Left cardiac atrium (tissue), 4 donors: ENCODE measurements at regions not wholly inside any gene's neighbourhood (a gene's known extent, or its start where the extent isn't known, plus 50 kb on each side); places are given as distances from the start of the nearest gene placed in this dataset.
"Not testable (repeated sequence)": the region's sequence is repeated elsewhere in the genome, so short reads cannot be mapped to it uniquely, and the experiment has no call there.

Experiments
- ATAC-seq, 2 donors: fragments of 200-7000 bp; cut with Tn5 transposase; one replicate each; pipeline ENCODE4 v1.9.1; 2020; ENCODE audit warnings: mild to moderate bottlenecking in 2 of 2, moderate library complexity in 2 of 2
- DNase-seq: peaks from one replicate; pipeline ENCODE4 v3.0.0-alpha.2; 2020
- intact Hi-C, 2 donors: fragments of 100-400 bp; cut with DNase I; formaldehyde crosslinking; loops; one replicate each; pipeline versions ENCODE4 v1.14.1 to v1.15.1; 2022 to 2023
- donor health status: DM: no; HTN: yes; CAD: no.
- donor health status: DM: no; HTN: yes; CAD: no; lungs with severe emphysema.
- donor health status: DM: yes; HTN: yes; CAD: no.
- donor health status: Dilated cardiomyopathy.

- no peak for ATAC-seq
- intact Hi-C loops: no loop called here
- DNase-seq: no peak
Observed at GRCh38 chr1:163561580-163562295, 240.0 kb downstream of the NUF2 start.

- intact Hi-C loops: no loop called here
- DNase-seq: no peak
- ATAC-seq: no peak
Observed at GRCh38 chr1:163562355-163562754, 240.6 kb downstream of the NUF2 start.

GRCh38 chr1:163565166-163565565 lies 243.4 kb downstream of the NUF2 start:
- intact Hi-C loops: no loop called here

GRCh38 chr1:163570071-163570470 lies 248.3 kb downstream of the NUF2 start:
- DNase-seq (no peak), ATAC-seq (no peak)
- intact Hi-C loops: no loop called here

More at GRCh38 chr1:163565166-163565565, 243.4 kb downstream of the NUF2 start:
- DNase-seq: no peak
- ATAC-seq: no peak

GRCh38 chr1:163571950-163572349 lies 250.2 kb downstream of the NUF2 start:
- DNase-seq (no peak), ATAC-seq (no peak)
- intact Hi-C loops: no loop called here

GRCh38 chr1:163574119-163574518 lies 252.4 kb downstream of the NUF2 start:
- DNase-seq: no peak
- intact Hi-C loops: no loop called here
- no peak for ATAC-seq

- intact Hi-C loops: no loop called here
- DNase-seq: no peak
Observed at GRCh38 chr1:163580926-163581325, 259.2 kb downstream of the NUF2 start.

GRCh38 chr1:163583661-163584181 lies 262.0 kb downstream of the NUF2 start:
- ATAC-seq: no peak
- no peak for DNase-seq
- intact Hi-C loops: no loop called here

More at GRCh38 chr1:163580926-163581325, 259.2 kb downstream of the NUF2 start:
- ATAC-seq: no peak

- intact Hi-C loops: no loop called here
- DNase-seq (no peak), ATAC-seq (no peak)
Observed at GRCh38 chr1:163585796-163586195, 264.0 kb downstream of the NUF2 start.

GRCh38 chr1:163588796-163589195 lies 267.0 kb downstream of the NUF2 start:
- ATAC-seq: no peak
- intact Hi-C loops: no loop called here
- no peak for DNase-seq

- intact Hi-C loops: no loop called here
- no peak for ATAC-seq
Observed at GRCh38 chr1:163589735-163590134, 268.0 kb downstream of the NUF2 start.

GRCh38 chr1:163591131-163591530 lies 269.4 kb downstream of the NUF2 start:
- intact Hi-C loops: not testable (repeated sequence)

More at GRCh38 chr1:163589735-163590134, 268.0 kb downstream of the NUF2 start:
- DNase-seq: no peak

GRCh38 chr1:163592623-163593022 lies 270.9 kb downstream of the NUF2 start:
- intact Hi-C loops, ATAC-seq, DNase-seq: not testable (repeated sequence)

More at GRCh38 chr1:163591131-163591530, 269.4 kb downstream of the NUF2 start:
- not testable (repeated sequence) for ATAC-seq, DNase-seq

- ATAC-seq, DNase-seq, intact Hi-C loops: not testable (repeated sequence)
Observed at GRCh38 chr1:163596106-163596505, 274.4 kb downstream of the NUF2 start.

GRCh38 chr1:163596541-163597258 lies 274.9 kb downstream of the NUF2 start:
- DNase-seq (no peak), ATAC-seq (no peak)
- intact Hi-C loops: no loop called here

GRCh38 chr1:163604321-163604720 lies 282.6 kb downstream of the NUF2 start:
- ATAC-seq: no peak
- intact Hi-C loops: no loop called here

GRCh38 chr1:163604896-163605295 lies 283.1 kb downstream of the NUF2 start:
- ATAC-seq: no peak
- intact Hi-C loops: no loop called here

More at GRCh38 chr1:163604321-163604720, 282.6 kb downstream of the NUF2 start:
- no peak for DNase-seq

GRCh38 chr1:163608979-163609378 lies 287.2 kb downstream of the NUF2 start:
- DNase-seq (no peak), ATAC-seq (no peak)
- intact Hi-C loops: no loop called here

More at GRCh38 chr1:163604896-163605295, 283.1 kb downstream of the NUF2 start:
- DNase-seq: no peak

- intact Hi-C loops: no loop called here
- ATAC-seq (no peak), DNase-seq (no peak)
Observed at GRCh38 chr1:163609858-163610257, 288.1 kb downstream of the NUF2 start.

- ATAC-seq (no peak), DNase-seq (no peak)
- intact Hi-C loops: no loop called here
Observed at GRCh38 chr1:163610486-163610885, 288.7 kb downstream of the NUF2 start.
